ENCODE measurements at regions not wholly inside any gene's neighbourhood (a gene's known extent, or its start where the extent isn't known, plus 50 kb on each side); places are given as distances from the start of the nearest gene placed in this dataset.
A peak's percentile ranks its signal among the peaks of the same experiment; 100 is the strongest.

- no peak overlapping the region for H3K27ac ChIP-seq (ENCODE audit: low read length)
- H3K4me3 ChIP-seq (ENCODE audit: low read length): no peak overlapping the region
- H3K4me1 ChIP-seq (ENCODE audit: control insufficient read depth, insufficient read depth, low read length): no peaks in the 10 kb centered on the region; the same call in 1 of the 2 replicates
- WGBS (ENCODE audit: insufficient coverage, insufficient read length): no CpG with 5 or more reads among the region's 2 CpGs
- H3K27me3 ChIP-seq (ENCODE audit: control insufficient read depth, insufficient read depth, low read length): no peaks in the 10 kb centered on the region
- no peak for DNase-seq (ENCODE audit: low read depth, low spot score)
- no peaks in the 10 kb centered on the region for H3K36me3 ChIP-seq (ENCODE audit: control insufficient read depth, insufficient read depth, low read length)
- H3K9me3 ChIP-seq (ENCODE audit: control insufficient read depth, insufficient read depth, low read length): no peaks in the 10 kb centered on the region
These were observed 818.1 kb downstream of the SLC4A3 start for GRCh38 chr2:220445429-220446105.

GRCh38 chr2:220446106-220446712 lies 818.8 kb downstream of the SLC4A3 start:
- WGBS (ENCODE audit: insufficient coverage, insufficient read length): no CpG with 5 or more reads among the region's 8 CpGs
- DNase-seq (ENCODE audit: low read depth, low spot score): no peak
- Histone ChIP-seq H3K36me3 (ENCODE audit: control insufficient read depth, insufficient read depth, low read length) (no peaks in the 10 kb centered on the region), H3K27me3 (ENCODE audit: control insufficient read depth, insufficient read depth, low read length) (no peaks in the 10 kb centered on the region), H3K27ac (ENCODE audit: low read length) (no peak overlapping the region), H3K4me1 (ENCODE audit: control insufficient read depth, insufficient read depth, low read length) (no peaks in the 10 kb centered on the region; the same call in 1 of the 2 replicates), H3K4me3 (ENCODE audit: low read length) (no peak overlapping the region), H3K9me3 (ENCODE audit: control insufficient read depth, insufficient read depth, low read length) (no peaks in the 10 kb centered on the region)

GRCh38 chr2:220450846-220451245 lies 823.4 kb downstream of the SLC4A3 start:
- H3K9me3 ChIP-seq (ENCODE audit: control insufficient read depth, insufficient read depth, low read length): no peaks in the 10 kb centered on the region
- H3K27me3 ChIP-seq (ENCODE audit: control insufficient read depth, insufficient read depth, low read length): no peaks in the 10 kb centered on the region
- WGBS (ENCODE audit: insufficient coverage, insufficient read length): no CpG with 5 or more reads among the region's 2 CpGs
- H3K4me1 ChIP-seq (ENCODE audit: control insufficient read depth, insufficient read depth, low read length): no peaks in the 10 kb centered on the region
- no peak overlapping the region for H3K4me3 ChIP-seq (ENCODE audit: low read length)
- DNase-seq (ENCODE audit: low read depth, low spot score): no peak
- H3K27ac ChIP-seq (ENCODE audit: low read length): no peak overlapping the region
- no peaks in the 10 kb centered on the region for H3K36me3 ChIP-seq (ENCODE audit: control insufficient read depth, insufficient read depth, low read length)

- H3K9me3 ChIP-seq (ENCODE audit: control insufficient read depth, insufficient read depth, low read length): no peaks in the 10 kb centered on the region
- no peaks in the 10 kb centered on the region for H3K4me1 ChIP-seq (ENCODE audit: control insufficient read depth, insufficient read depth, low read length)
- no peaks in the 10 kb centered on the region for H3K27me3 ChIP-seq (ENCODE audit: control insufficient read depth, insufficient read depth, low read length)
- no CpG with 5 or more reads among the region's 3 CpGs for WGBS (ENCODE audit: insufficient coverage, insufficient read length)
- no peak overlapping the region for H3K27ac ChIP-seq (ENCODE audit: low read length)
- DNase-seq (ENCODE audit: low read depth, low spot score): no peak
- H3K36me3 ChIP-seq (ENCODE audit: control insufficient read depth, insufficient read depth, low read length): no peaks in the 10 kb centered on the region
- H3K4me3 ChIP-seq (ENCODE audit: low read length): no peak overlapping the region
These were observed 824.0 kb downstream of the SLC4A3 start for GRCh38 chr2:220451438-220451837.

GRCh38 chr2:220452561-220452960 lies 825.1 kb downstream of the SLC4A3 start:
- H3K36me3 ChIP-seq (ENCODE audit: control insufficient read depth, insufficient read depth, low read length): no peaks in the 10 kb centered on the region
- no peaks in the 10 kb centered on the region for H3K4me1 ChIP-seq (ENCODE audit: control insufficient read depth, insufficient read depth, low read length)
- no peak overlapping the region for H3K27ac ChIP-seq (ENCODE audit: low read length)
- no CpG with 5 or more reads among the region's 2 CpGs for WGBS (ENCODE audit: insufficient coverage, insufficient read length)
- no peaks in the 10 kb centered on the region for H3K27me3 ChIP-seq (ENCODE audit: control insufficient read depth, insufficient read depth, low read length)
- DNase-seq (ENCODE audit: low read depth, low spot score): no peak
- H3K4me3 ChIP-seq (ENCODE audit: low read length): no peak overlapping the region
- no peaks in the 10 kb centered on the region for H3K9me3 ChIP-seq (ENCODE audit: control insufficient read depth, insufficient read depth, low read length)

GRCh38 chr2:220455351-220455990 lies 828.0 kb downstream of the SLC4A3 start:
- no peak overlapping the region for H3K4me3 ChIP-seq (ENCODE audit: low read length)
- H3K27ac ChIP-seq (ENCODE audit: low read length): no peak overlapping the region
- H3K4me1 ChIP-seq (ENCODE audit: control insufficient read depth, insufficient read depth, low read length): no peaks in the 10 kb centered on the region
- no peaks in the 10 kb centered on the region for H3K36me3 ChIP-seq (ENCODE audit: control insufficient read depth, insufficient read depth, low read length)
- no peak for DNase-seq (ENCODE audit: low read depth, low spot score)
- no CpG with 5 or more reads among the region's 3 CpGs for WGBS (ENCODE audit: insufficient coverage, insufficient read length)
- H3K9me3 ChIP-seq (ENCODE audit: control insufficient read depth, insufficient read depth, low read length): no peaks in the 10 kb centered on the region
- no peaks in the 10 kb centered on the region for H3K27me3 ChIP-seq (ENCODE audit: control insufficient read depth, insufficient read depth, low read length)

- H3K27ac ChIP-seq (ENCODE audit: low read length): no peak overlapping the region
- H3K27me3 ChIP-seq (ENCODE audit: control insufficient read depth, insufficient read depth, low read length): no peaks in the 10 kb centered on the region
- H3K4me1 ChIP-seq (ENCODE audit: control insufficient read depth, insufficient read depth, low read length): no peaks in the 10 kb centered on the region
- no peaks in the 10 kb centered on the region for H3K9me3 ChIP-seq (ENCODE audit: control insufficient read depth, insufficient read depth, low read length)
- no peak overlapping the region for H3K4me3 ChIP-seq (ENCODE audit: low read length)
- DNase-seq (ENCODE audit: low read depth, low spot score): no peak
- H3K36me3 ChIP-seq (ENCODE audit: control insufficient read depth, insufficient read depth, low read length): no peaks in the 10 kb centered on the region
These were observed 830.6 kb downstream of the SLC4A3 start for GRCh38 chr2:220458051-220458450.

- Histone ChIP-seq H3K9me3 (ENCODE audit: control insufficient read depth, insufficient read depth, low read length) (no peaks in the 10 kb centered on the region), H3K4me1 (ENCODE audit: control insufficient read depth, insufficient read depth, low read length) (no peaks in the 10 kb centered on the region), H3K4me3 (ENCODE audit: low read length) (no peak overlapping the region), H3K36me3 (ENCODE audit: control insufficient read depth, insufficient read depth, low read length) (no peaks in the 10 kb centered on the region), H3K27me3 (ENCODE audit: control insufficient read depth, insufficient read depth, low read length) (no peaks in the 10 kb centered on the region), H3K27ac (ENCODE audit: low read length) (no peak overlapping the region)
- DNase-seq (ENCODE audit: low read depth, low spot score): peak; percentile 7
- WGBS (ENCODE audit: insufficient coverage, insufficient read length): no CpG with 5 or more reads among the region's 4 CpGs
These were observed 833.0 kb downstream of the SLC4A3 start for GRCh38 chr2:220460257-220460985.

- H3K27me3 ChIP-seq (ENCODE audit: control insufficient read depth, insufficient read depth, low read length): no peaks in the 10 kb centered on the region; the same call in 1 of the 2 replicates
- H3K4me3 ChIP-seq (ENCODE audit: low read length): no peak overlapping the region
- DNase-seq (ENCODE audit: low read depth, low spot score): no peak
- H3K4me1 ChIP-seq (ENCODE audit: control insufficient read depth, insufficient read depth, low read length): no peaks in the 10 kb centered on the region
- H3K9me3 ChIP-seq (ENCODE audit: control insufficient read depth, insufficient read depth, low read length): no peaks in the 10 kb centered on the region
- no CpG with 5 or more reads among the region's 1 CpG for WGBS (ENCODE audit: insufficient coverage, insufficient read length)
- no peak overlapping the region for H3K27ac ChIP-seq (ENCODE audit: low read length)
- H3K36me3 ChIP-seq (ENCODE audit: control insufficient read depth, insufficient read depth, low read length): no peaks in the 10 kb centered on the region
These were observed 836.4 kb downstream of the SLC4A3 start for GRCh38 chr2:220463876-220464275.

- H3K9me3 ChIP-seq (ENCODE audit: control insufficient read depth, insufficient read depth, low read length): no peaks in the 10 kb centered on the region
- no peaks in the 10 kb centered on the region for H3K4me1 ChIP-seq (ENCODE audit: control insufficient read depth, insufficient read depth, low read length)
- H3K27ac ChIP-seq (ENCODE audit: low read length): no peak overlapping the region
- H3K36me3 ChIP-seq (ENCODE audit: control insufficient read depth, insufficient read depth, low read length): no peaks in the 10 kb centered on the region
- H3K27me3 ChIP-seq (ENCODE audit: control insufficient read depth, insufficient read depth, low read length): no peaks in the 10 kb centered on the region; the same call in 1 of the 2 replicates
- WGBS (ENCODE audit: insufficient coverage, insufficient read length): no CpG with 5 or more reads among the region's 4 CpGs
- no peak overlapping the region for H3K4me3 ChIP-seq (ENCODE audit: low read length)
- no peak for DNase-seq (ENCODE audit: low read depth, low spot score)
These were observed 838.3 kb downstream of the SLC4A3 start for GRCh38 chr2:220465700-220466099.
